ENCODE measurements at regions not wholly inside any gene's neighbourhood (a gene's known extent, or its start where the extent isn't known, plus 50 kb on each side); places are given as distances from the start of the nearest gene placed in this dataset.
"Not testable (repeated sequence)": the region's sequence is repeated elsewhere in the genome, so short reads cannot be mapped to it uniquely, and the experiment has no call there.

- DNase-seq (ENCODE audit: low read depth) = no peak
- no peak for TF ChIP-seq CTCF (IDR thresholded peaks at IDR 0.05; ENCODE audit: low read length, missing control alignments)
- no peak overlapping the region for H3K4me3 ChIP-seq (replicated peaks; ENCODE audit: low read depth, low read length)
Measured at GRCh38 chr14:89743828-89744227, 210.7 kb downstream of the EFCAB11 start.

GRCh38 chr14:89740241-89740640 lies 214.3 kb downstream of the EFCAB11 start:
- H3K4me3 ChIP-seq (replicated peaks; ENCODE audit: low read depth, low read length) = no peak overlapping the region
- TF ChIP-seq CTCF (IDR thresholded peaks at IDR 0.05; ENCODE audit: low read length, missing control alignments) = no peak
- DNase-seq (ENCODE audit: low read depth) = no peak

GRCh38 chr14:89736881-89737280 lies 217.6 kb downstream of the EFCAB11 start:
- DNase-seq (ENCODE audit: low read depth) = no peak
- no peak for TF ChIP-seq CTCF (IDR thresholded peaks at IDR 0.05; ENCODE audit: low read length, missing control alignments)
- H3K4me3 ChIP-seq (replicated peaks; ENCODE audit: low read depth, low read length) = no peak overlapping the region

- no peak overlapping the region for H3K4me3 ChIP-seq (replicated peaks; ENCODE audit: low read depth, low read length)
- no peak for DNase-seq (ENCODE audit: low read depth)
- no peak for TF ChIP-seq CTCF (IDR thresholded peaks at IDR 0.05; ENCODE audit: low read length, missing control alignments)
Measured at GRCh38 chr14:89731396-89731933, 223.1 kb downstream of the EFCAB11 start.

- no peak overlapping the region for H3K4me3 ChIP-seq (replicated peaks; ENCODE audit: low read depth, low read length)
- TF ChIP-seq CTCF (IDR thresholded peaks at IDR 0.05; ENCODE audit: low read length, missing control alignments) = no peak
- no peak for DNase-seq (ENCODE audit: low read depth)
Measured at GRCh38 chr14:89730687-89731086, 223.8 kb downstream of the EFCAB11 start.

DNA sequence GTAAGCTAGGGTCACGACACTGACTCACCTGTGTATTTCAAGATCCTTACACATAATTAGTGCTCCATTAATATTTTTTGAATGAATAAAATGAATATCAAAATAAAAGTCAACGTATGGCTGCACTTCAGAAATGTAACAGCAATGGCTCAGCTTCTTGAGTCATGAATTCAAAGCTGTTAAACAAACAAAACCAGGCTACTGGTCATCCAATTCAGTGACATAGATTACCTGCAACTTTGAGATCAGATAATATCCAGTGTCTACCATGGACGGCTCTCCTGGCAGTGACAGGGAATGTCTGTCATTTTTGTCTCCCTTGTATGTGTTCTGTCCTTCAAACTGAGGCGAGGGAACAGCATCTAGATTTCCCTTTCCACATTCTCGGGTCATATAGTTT lies 225.6 kb downstream of the EFCAB11 start:
- no peak for TF ChIP-seq CTCF (IDR thresholded peaks at IDR 0.05; ENCODE audit: low read length, missing control alignments)
- DNase-seq (ENCODE audit: low read depth) = no peak
- no peak overlapping the region for H3K4me3 ChIP-seq (replicated peaks; ENCODE audit: low read depth, low read length)

DNA sequence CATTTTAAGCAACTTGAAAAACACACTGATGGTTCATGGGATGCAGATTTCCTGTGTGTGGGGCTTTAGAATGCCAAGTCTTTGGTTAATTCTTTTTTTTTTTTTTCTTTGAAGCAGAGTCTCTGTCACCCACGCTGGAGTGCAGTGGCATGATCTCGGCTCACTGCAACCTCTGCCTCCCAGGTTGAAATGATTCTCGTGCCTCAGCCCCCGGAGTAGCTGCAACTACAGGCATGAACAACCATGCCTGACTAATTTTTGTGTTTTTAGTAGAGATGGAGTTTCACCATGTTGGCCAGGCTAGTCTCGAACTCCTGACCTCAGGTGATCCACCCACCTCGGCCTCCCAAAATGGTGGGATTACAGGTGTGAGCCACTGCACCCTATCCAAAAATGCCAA lies 228.3 kb downstream of the EFCAB11 start:
- DNase-seq (ENCODE audit: low read depth); H3K4me3 ChIP-seq (replicated peaks; ENCODE audit: low read depth, low read length): not testable (repeated sequence)

Data from fibroblast of pulmonary artery (primary cell).